ENCODE measurements at regions not wholly inside any gene's neighbourhood (a gene's known extent, or its start where the extent isn't known, plus 50 kb on each side); places are given as distances from the start of the nearest gene placed in this dataset.

DNA sequence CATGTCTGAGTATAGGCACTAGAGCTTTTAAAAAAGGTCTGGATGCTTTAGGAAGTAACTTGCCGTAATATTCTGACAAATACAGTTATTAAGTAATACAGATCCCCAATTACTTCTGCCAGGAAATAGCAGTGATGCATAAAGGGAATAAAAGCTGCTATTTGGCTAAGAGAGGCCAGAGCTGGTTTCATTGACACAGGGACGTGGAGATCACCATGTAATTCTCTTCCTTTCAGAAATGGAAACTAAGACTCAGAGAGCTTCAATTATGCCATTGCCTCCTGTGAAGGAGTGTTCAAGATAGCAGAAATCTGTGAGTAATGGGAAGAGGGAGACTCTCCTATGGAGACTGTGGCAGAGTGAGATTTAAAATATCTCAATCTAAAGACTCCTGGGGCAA lies 238.1 kb downstream of the SLITRK2 start:
- H2AFZ ChIP-seq (ENCODE audit: low read length) = no peak overlapping the region
- in situ Hi-C loops (cut with HindIII; ENCODE audit: extremely low pct_ligation_motif_present, low pct_unique_long_range_greater_than_20kb) (no loop called here), intact Hi-C loops (cut with micrococcal nuclease; ENCODE audit: unreplicated experiment) (no loop called here)
- WGBS (ENCODE audit: low lambda C conversion rate) = 3% methylated on average over 2 of the region's 2 CpGs
- no peak overlapping the region for H3K27ac ChIP-seq (ENCODE audit: extremely low read length, insufficient read depth, low read length)
- no peaks in the 10 kb centered on the region for H3K36me3 ChIP-seq (replicated peaks in 1 of 2; ENCODE audit: control insufficient read depth in 1 of 2, insufficient read depth in 2 of 2, low read length in 2 of 2)
- no peak overlapping the region for H3K4me2 ChIP-seq (ENCODE audit: low read depth, low read length)
- H3K79me2 ChIP-seq (ENCODE audit: insufficient read depth, low read length) = no peaks in the 10 kb centered on the region
- ChIA-PET POLR2A (no interaction called here), CTCF (ENCODE audit: low intra/inter-chr PET ratio, low total read pairs) (no interaction called here)
- no peaks in the 10 kb centered on the region for H4K20me1 ChIP-seq (ENCODE audit: insufficient read depth, low read length)
- H3K9me3 ChIP-seq (ENCODE audit: low read length) = peaks cover 54% of the 10 kb centered on the region
- ATAC-seq (no peak), FAIRE-seq (no peak), DNase-seq (ENCODE audit: low spot score) (no peak)
- H3K4me1 ChIP-seq (ENCODE audit: insufficient read depth, low read length) = no peaks in the 10 kb centered on the region
- H3K9ac ChIP-seq (ENCODE audit: insufficient read depth, low read depth, low read length) = no peak overlapping the region
- no peaks in the 10 kb centered on the region for H3K27me3 ChIP-seq (ENCODE audit: control insufficient read depth in 1 of 2, insufficient read depth in 2 of 2, low read length in 2 of 2)
- BruUV-seq (replicated peaks) = no TSS peak
- no peak overlapping the region for H3K4me3 ChIP-seq (replicated peaks in 1 of 3; ENCODE audit: insufficient read depth in 1 of 3, low read depth in 2 of 3, low read length in 3 of 3)
- TF ChIP-seq MED13 (CRISPR knock-in tag; IDR thresholded peaks at IDR 0.05) (no peak), GTF3A (CRISPR knock-in tag; conservative IDR thresholded peaks at IDR 0.05) (no peak), ZSCAN20 (CRISPR knock-in tag; IDR thresholded peaks at IDR 0.05; ENCODE audit: borderline replicate concordance) (no peak), ZNF468 (CRISPR knock-in tag; IDR thresholded peaks at IDR 0.05) (no peak), ZNF34 (CRISPR knock-in tag; IDR thresholded peaks at IDR 0.05; ENCODE audit: borderline replicate concordance) (no peak), ZNF766 (CRISPR knock-in tag; IDR thresholded peaks at IDR 0.05; ENCODE audit: borderline replicate concordance) (no peak), ZNF251 (CRISPR knock-in tag; IDR thresholded peaks at IDR 0.05) (no peak), ZNF780A (CRISPR knock-in tag; IDR thresholded peaks at IDR 0.05) (no peak), ZNF382 (CRISPR knock-in tag; IDR thresholded peaks at IDR 0.05; ENCODE audit: borderline replicate concordance) (no peak), BCL6 (CRISPR knock-in tag; IDR thresholded peaks at IDR 0.05) (no peak), CBFB (CRISPR knock-in tag; IDR thresholded peaks at IDR 0.05) (no peak), CBX5 (CRISPR knock-in tag; IDR thresholded peaks at IDR 0.05; ENCODE audit: borderline replicate concordance) (no peak), ZNF143 (CRISPR knock-in tag; IDR thresholded peaks at IDR 0.05) (no peak)
- TF ChIP-seq, protein P1, sequence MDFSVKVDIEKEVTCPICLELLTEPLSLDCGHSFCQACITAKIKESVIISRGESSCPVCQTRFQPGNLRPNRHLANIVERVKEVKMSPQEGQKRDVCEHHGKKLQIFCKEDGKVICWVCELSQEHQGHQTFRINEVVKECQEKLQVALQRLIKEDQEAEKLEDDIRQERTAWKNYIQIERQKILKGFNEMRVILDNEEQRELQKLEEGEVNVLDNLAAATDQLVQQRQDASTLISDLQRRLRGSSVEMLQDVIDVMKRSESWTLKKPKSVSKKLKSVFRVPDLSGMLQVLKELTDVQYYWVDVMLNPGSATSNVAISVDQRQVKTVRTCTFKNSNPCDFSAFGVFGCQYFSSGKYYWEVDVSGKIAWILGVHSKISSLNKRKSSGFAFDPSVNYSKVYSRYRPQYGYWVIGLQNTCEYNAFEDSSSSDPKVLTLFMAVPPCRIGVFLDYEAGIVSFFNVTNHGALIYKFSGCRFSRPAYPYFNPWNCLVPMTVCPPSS (IDR thresholded peaks at IDR 0.05) = no peak
- TF ChIP-seq, protein P2, sequence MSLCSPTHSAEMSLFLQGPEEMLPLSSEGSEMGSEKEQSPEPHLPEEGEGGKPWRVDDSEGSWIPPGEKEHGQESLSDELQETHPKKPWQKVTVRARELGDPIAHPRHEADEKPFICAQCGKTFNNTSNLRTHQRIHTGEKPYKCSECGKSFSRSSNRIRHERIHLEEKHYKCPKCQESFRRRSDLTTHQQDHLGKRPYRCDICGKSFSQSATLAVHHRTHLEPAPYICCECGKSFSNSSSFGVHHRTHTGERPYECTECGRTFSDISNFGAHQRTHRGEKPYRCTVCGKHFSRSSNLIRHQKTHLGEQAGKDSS (CRISPR knock-in tag; IDR thresholded peaks at IDR 0.05; ENCODE audit: borderline replicate concordance, low read depth) = no peak
- TF ChIP-seq, protein P3, sequence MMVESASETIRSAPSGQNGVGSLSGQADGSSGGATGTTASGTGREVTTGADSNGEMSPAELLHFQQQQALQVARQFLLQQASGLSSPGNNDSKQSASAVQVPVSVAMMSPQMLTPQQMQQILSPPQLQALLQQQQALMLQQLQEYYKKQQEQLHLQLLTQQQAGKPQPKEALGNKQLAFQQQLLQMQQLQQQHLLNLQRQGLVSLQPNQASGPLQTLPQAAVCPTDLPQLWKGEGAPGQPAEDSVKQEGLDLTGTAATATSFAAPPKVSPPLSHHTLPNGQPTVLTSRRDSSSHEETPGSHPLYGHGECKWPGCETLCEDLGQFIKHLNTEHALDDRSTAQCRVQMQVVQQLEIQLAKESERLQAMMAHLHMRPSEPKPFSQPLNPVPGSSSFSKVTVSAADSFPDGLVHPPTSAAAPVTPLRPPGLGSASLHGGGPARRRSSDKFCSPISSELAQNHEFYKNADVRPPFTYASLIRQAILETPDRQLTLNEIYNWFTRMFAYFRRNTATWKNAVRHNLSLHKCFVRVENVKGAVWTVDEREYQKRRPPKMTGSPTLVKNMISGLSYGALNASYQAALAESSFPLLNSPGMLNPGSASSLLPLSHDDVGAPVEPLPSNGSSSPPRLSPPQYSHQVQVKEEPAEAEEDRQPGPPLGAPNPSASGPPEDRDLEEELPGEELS (CRISPR knock-in tag; IDR thresholded peaks at IDR 0.05) = no peak
- TF ChIP-seq, protein P4, sequence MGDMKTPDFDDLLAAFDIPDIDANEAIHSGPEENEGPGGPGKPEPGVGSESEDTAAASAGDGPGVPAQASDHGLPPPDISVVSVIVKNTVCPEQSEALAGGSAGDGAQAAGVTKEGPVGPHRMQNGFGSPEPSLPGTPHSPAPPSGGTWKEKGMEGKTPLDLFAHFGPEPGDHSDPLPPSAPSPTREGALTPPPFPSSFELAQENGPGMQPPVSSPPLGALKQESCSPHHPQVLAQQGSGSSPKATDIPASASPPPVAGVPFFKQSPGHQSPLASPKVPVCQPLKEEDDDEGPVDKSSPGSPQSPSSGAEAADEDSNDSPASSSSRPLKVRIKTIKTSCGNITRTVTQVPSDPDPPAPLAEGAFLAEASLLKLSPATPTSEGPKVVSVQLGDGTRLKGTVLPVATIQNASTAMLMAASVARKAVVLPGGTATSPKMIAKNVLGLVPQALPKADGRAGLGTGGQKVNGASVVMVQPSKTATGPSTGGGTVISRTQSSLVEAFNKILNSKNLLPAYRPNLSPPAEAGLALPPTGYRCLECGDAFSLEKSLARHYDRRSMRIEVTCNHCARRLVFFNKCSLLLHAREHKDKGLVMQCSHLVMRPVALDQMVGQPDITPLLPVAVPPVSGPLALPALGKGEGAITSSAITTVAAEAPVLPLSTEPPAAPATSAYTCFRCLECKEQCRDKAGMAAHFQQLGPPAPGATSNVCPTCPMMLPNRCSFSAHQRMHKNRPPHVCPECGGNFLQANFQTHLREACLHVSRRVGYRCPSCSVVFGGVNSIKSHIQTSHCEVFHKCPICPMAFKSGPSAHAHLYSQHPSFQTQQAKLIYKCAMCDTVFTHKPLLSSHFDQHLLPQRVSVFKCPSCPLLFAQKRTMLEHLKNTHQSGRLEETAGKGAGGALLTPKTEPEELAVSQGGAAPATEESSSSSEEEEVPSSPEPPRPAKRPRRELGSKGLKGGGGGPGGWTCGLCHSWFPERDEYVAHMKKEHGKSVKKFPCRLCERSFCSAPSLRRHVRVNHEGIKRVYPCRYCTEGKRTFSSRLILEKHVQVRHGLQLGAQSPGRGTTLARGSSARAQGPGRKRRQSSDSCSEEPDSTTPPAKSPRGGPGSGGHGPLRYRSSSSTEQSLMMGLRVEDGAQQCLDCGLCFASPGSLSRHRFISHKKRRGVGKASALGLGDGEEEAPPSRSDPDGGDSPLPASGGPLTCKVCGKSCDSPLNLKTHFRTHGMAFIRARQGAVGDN (CRISPR knock-in tag; IDR thresholded peaks at IDR 0.05) = no peak
- TF ChIP-seq, protein P5, sequence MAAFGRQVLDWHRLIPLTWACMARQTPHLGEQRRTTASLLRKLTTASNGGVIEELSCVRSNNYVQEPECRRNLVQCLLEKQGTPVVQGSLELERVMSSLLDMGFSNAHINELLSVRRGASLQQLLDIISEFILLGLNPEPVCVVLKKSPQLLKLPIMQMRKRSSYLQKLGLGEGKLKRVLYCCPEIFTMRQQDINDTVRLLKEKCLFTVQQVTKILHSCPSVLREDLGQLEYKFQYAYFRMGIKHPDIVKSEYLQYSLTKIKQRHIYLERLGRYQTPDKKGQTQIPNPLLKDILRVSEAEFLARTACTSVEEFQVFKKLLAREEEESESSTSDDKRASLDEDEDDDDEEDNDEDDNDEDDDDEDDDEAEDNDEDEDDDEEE (CRISPR knock-in tag; IDR thresholded peaks at IDR 0.05) = no peak
